B cell (primary cell): ENCODE measurements at regions not wholly inside any gene's neighbourhood (a gene's known extent, or its start where the extent isn't known, plus 50 kb on each side); places are given as distances from the start of the nearest gene placed in this dataset.

Experiments used
- ATAC-seq: fragments of 200-7000 bp; cut with Tn5 transposase; one replicate; pipeline ENCODE4 v1.10.0; 2021; ENCODE audit warnings: low read depth, mild to moderate bottlenecking, moderate number of reproducible peaks, moderate library complexity
- CTCF ChIA-PET: fragments of 350-600 bp; sonication (Branson Sonifier 250); formaldehyde crosslinking; loops from one replicate; lab custom pipeline; 2021; ENCODE audit warnings: antibody characterized with exemption, inconsistent platforms; lab: Charles Lee
- POLR2A ChIA-PET: fragments of 350-600 bp; sonication (Branson Sonifier 250); formaldehyde crosslinking; loops from one replicate; lab custom pipeline; 2021; ENCODE audit warnings: antibody characterized with exemption; lab: Charles Lee
- DNase-seq: peaks from one replicate; pipeline ENCODE4 v3.0.0; 2013
- H2AFZ ChIP-seq: 2 replicates; pipeline ENCODE4 v1.6.1; 2012; ENCODE audit warnings: mild to moderate bottlenecking, low read depth, low read length; ENCODE audit not compliant: insufficient read depth, poor library complexity, severe bottlenecking
- H3K27ac ChIP-seq, 2 donors: 1 replicate in 1 of 2; 2 replicates in 1 of 2; pipeline ENCODE4 v1.5.1; 2012 to 2013; ENCODE audit warnings: low read length in 2 of 2, mild to moderate bottlenecking in 2 of 2, moderate library complexity in 1 of 2
- H3K27me3 ChIP-seq, 4 experiments: fragments of 200-600 bp in 1 of 4; sonication (generic) in 1 of 4; replicated peaks in 1 of 4; 1 replicate in 2 of 4; 2 replicates in 2 of 4; pipeline versions ENCODE4 v1.6.1 to v1.7.0; 2013 to 2016; ENCODE audit warnings: low read length in 3 of 4, mild to moderate bottlenecking in 2 of 4, mixed read lengths in 1 of 4, moderate library complexity in 1 of 4; ENCODE audit not compliant: insufficient read depth in 4 of 4, control insufficient read depth in 3 of 4; ENCODE audit errors: control extremely low read depth in 1 of 4
- H3K36me3 ChIP-seq, 2 experiments: replicated peaks in 1 of 2; 1 replicate in 1 of 2; 2 replicates in 1 of 2; pipeline versions ENCODE4 v1.6.1 to v1.7.1; 2013; ENCODE audit warnings: low read length in 1 of 2; ENCODE audit not compliant: insufficient read depth in 2 of 2, control insufficient read depth in 1 of 2; ENCODE audit errors: control extremely low read depth in 1 of 2, extremely low read depth in 1 of 2
- H3K4me1 ChIP-seq, 2 donors: fragments of 200-600 bp in 1 of 2; sonication (generic) in 1 of 2; 1 replicate in 1 of 2; 2 replicates in 1 of 2; pipeline versions ENCODE4 v1.5.1 to v1.6.1; 2013 to 2017; ENCODE audit warnings: low read length in 2 of 2; ENCODE audit not compliant: control insufficient read depth in 2 of 2, insufficient read depth in 2 of 2
- H3K4me2 ChIP-seq: replicated peaks from 2 replicates; pipeline ENCODE3; 2012; ENCODE audit warnings: mild to moderate bottlenecking, low read depth, low read length; ENCODE audit not compliant: poor library complexity, severe bottlenecking
- H3K4me3 ChIP-seq, 5 experiments: fragments of 200-600 bp in 1 of 5; sonication (generic) in 1 of 5; 1 replicate in 3 of 5; 2 replicates in 2 of 5; pipeline versions ENCODE4 v1.5.1 to v1.7.0; 2011 to 2016; ENCODE audit warnings: low read length in 4 of 5, mild to moderate bottlenecking in 4 of 5, low read depth in 2 of 5, control low read depth in 1 of 5, moderate library complexity in 1 of 5; ENCODE audit not compliant: insufficient read depth in 1 of 5; ENCODE audit errors: control extremely low read depth in 1 of 5, extremely low read depth in 1 of 5
- H3K79me2 ChIP-seq: fragments of 200-600 bp; sonication (generic); one replicate; pipeline ENCODE4 v1.6.0; 2016; ENCODE audit warnings: low read length; ENCODE audit not compliant: control insufficient read depth, insufficient read depth
- H3K9ac ChIP-seq: fragments of 200-600 bp; sonication (generic); 2 replicates; pipeline ENCODE4 v1.6.1; 2017; ENCODE audit warnings: mild to moderate bottlenecking, low read length, moderate library complexity
- H3K9me3 ChIP-seq, 3 donors: one replicate each; pipeline versions ENCODE4 v1.6.1 to v1.7.1; 2013; ENCODE audit warnings: low read length in 2 of 3; ENCODE audit not compliant: control insufficient read depth in 2 of 3, insufficient read depth in 1 of 3; ENCODE audit errors: control extremely low read depth in 1 of 3
- H4K20me1 ChIP-seq: 2 replicates; pipeline ENCODE4 v1.6.0; 2012; ENCODE audit warnings: mild to moderate bottlenecking, low read length; ENCODE audit not compliant: insufficient read depth, control insufficient read depth, poor library complexity, severe bottlenecking
- H3K27ac Mint-ChIP-seq: one replicate; pipeline ENCODE4 v1.8.0; 2021; ENCODE audit warnings: mixed read lengths
- H3K27me3 Mint-ChIP-seq: one replicate; pipeline ENCODE4 v1.8.0; 2021; ENCODE audit warnings: mixed read lengths
- H3K4me1 Mint-ChIP-seq: one replicate; pipeline ENCODE4 v1.8.0; 2021; ENCODE audit warnings: mixed read lengths
- H3K4me3 Mint-ChIP-seq: one replicate; pipeline ENCODE4 v1.8.0; 2021; ENCODE audit warnings: mixed read lengths
- H3K9me3 Mint-ChIP-seq: one replicate; pipeline ENCODE4 v1.8.0; 2022; ENCODE audit warnings: mixed read lengths; ENCODE audit not compliant: insufficient read depth
- CTCF ChIP-seq: fragments of 200-600 bp; IDR thresholded peaks from one replicate; pipeline ENCODE4 v1.8.0; 2022; ENCODE audit warnings: antibody characterized with exemption, mild to moderate bottlenecking
- EZH2 ChIP-seq: IDR thresholded peaks from 2 replicates; pipeline ENCODE4 v1.6.1; 2012; ENCODE audit warnings: borderline replicate concordance, low read depth, mild to moderate bottlenecking, moderate library complexity, low read length; ENCODE audit not compliant: insufficient read depth, poor library complexity, severe bottlenecking
- WGBS: methylation state at CpG from one replicate; pipeline ENCODE4 v1.1.5; 2013; ENCODE audit warnings: missing lambda C conversion rate; ENCODE audit not compliant: insufficient coverage; 5-methylcytosine and 5-hydroxymethylcytosine counted together
- intact Hi-C: fragments of 100-400 bp; cut with micrococcal nuclease; formaldehyde crosslinking; loops from one replicate; pipeline ENCODE4 v1.10.0; 2022

DNA sequence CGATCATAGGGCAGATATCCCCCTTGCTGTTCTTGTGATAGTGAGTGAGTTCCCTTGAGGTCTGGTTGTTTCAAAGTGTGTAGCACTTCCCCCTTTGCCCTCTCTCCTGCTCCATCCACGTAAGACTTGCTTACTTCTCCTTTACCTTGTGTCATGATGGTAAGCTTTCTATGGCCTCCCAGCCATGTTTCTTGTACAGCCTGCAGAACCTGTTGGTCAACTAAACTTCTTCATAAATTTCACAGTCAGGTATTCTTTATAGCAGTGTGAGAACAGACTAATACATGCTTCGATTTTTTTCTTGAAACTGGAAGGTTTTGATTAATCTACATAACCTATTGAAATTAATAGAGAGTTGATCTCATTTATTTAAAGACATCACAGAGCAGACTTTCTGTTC is 302.5 kb upstream of the PBX1 start:
- Histone ChIP-seq H3K4me2 (no peak overlapping the region), H3K4me3 (no peak overlapping the region), H3K27ac (no peak overlapping the region), H3K27me3 (no peaks in the 10 kb centered on the region), H2AFZ (no peak overlapping the region), H3K79me2 (no peaks in the 10 kb centered on the region), H4K20me1 (no peaks in the 10 kb centered on the region), H3K9ac (no peak overlapping the region), H3K9me3 (peaks cover 0 to 8% (median 3%) of the 10 kb centered on the region in 3 donors), H3K4me1 (no peaks in the 10 kb centered on the region), H3K36me3 (no peaks in the 10 kb centered on the region)
- Mint-ChIP-seq H3K27me3 (no peaks in the 10 kb centered on the region), H3K27ac (no peak overlapping the region), H3K4me1 (no peaks in the 10 kb centered on the region), H3K4me3 (no peak overlapping the region), H3K9me3 (peaks cover 17% of the 10 kb centered on the region)
- POLR2A ChIA-PET = no interaction called here
- no peak for DNase-seq
- CTCF ChIA-PET = no interaction called here
- intact Hi-C loops = no loop called here
- ATAC-seq = no peak
- WGBS = 20% methylated on average over 1 of the region's 3 CpGs
- no peak for TF ChIP-seq CTCF
- TF ChIP-seq EZH2 = no peak

- H3K4me1 Mint-ChIP-seq = no peaks in the 10 kb centered on the region
- WGBS = 80% methylated on average over 1 of the region's 2 CpGs
- CTCF ChIA-PET = no interaction called here
- DNase-seq = no peak
- no peaks in the 10 kb centered on the region for H3K36me3 ChIP-seq
- H3K27me3 ChIP-seq = no peaks in the 10 kb centered on the region
- H2AFZ ChIP-seq = no peak overlapping the region
- no peak for TF ChIP-seq CTCF
- no peak for TF ChIP-seq EZH2
- no peaks in the 10 kb centered on the region for H4K20me1 ChIP-seq
- H3K27ac ChIP-seq = no peak overlapping the region
- no peaks in the 10 kb centered on the region for H3K4me1 ChIP-seq
- no peaks in the 10 kb centered on the region for H3K27me3 Mint-ChIP-seq
- POLR2A ChIA-PET = no interaction called here
- no peaks in the 10 kb centered on the region for H3K79me2 ChIP-seq
- H3K4me2 ChIP-seq = no peak overlapping the region
- intact Hi-C loops = no loop called here
- no peak overlapping the region for H3K4me3 ChIP-seq
- no peaks in the 10 kb centered on the region for H3K9me3 Mint-ChIP-seq
- no peak overlapping the region for H3K27ac Mint-ChIP-seq
- H3K4me3 Mint-ChIP-seq = no peak overlapping the region
- no peak for ATAC-seq
- H3K9ac ChIP-seq = no peak overlapping the region
- no peaks in the 10 kb centered on the region for H3K9me3 ChIP-seq
Observed at GRCh38 chr1:164261691-164262240, 297.2 kb upstream of the PBX1 start.
